Activated naive CD4-positive, alpha-beta T cell treated with anti-CD3 and anti-CD28 coated beads for 36 hours (primary cell): ENCODE measurements at regions not wholly inside any gene's neighbourhood (a gene's known extent, or its start where the extent isn't known, plus 50 kb on each side); places are given as distances from the start of the nearest gene placed in this dataset.
"Not testable (repeated sequence)": the region's sequence is repeated elsewhere in the genome, so short reads cannot be mapped to it uniquely, and the experiment has no call there.

Experiments
- CTCF ChIA-PET: fragments of 350-600 bp; sonication (Branson Sonifier 250); formaldehyde crosslinking; loops from one replicate; lab custom pipeline; 2021; ENCODE audit warnings: antibody characterized with exemption; lab: Charles Lee
- DNase-seq: peaks from one replicate; pipeline ENCODE4 v3.0.0-alpha.2; 2020
- H3K27ac Mint-ChIP-seq: one replicate; pipeline ENCODE4 v1.8.0; 2021; ENCODE audit warnings: mild to moderate bottlenecking, mixed read lengths
- H3K27me3 Mint-ChIP-seq: one replicate; pipeline ENCODE4 v1.8.0; 2021; ENCODE audit warnings: low read depth, mixed read lengths
- H3K36me3 Mint-ChIP-seq: one replicate; pipeline ENCODE4 v1.8.0; 2021; ENCODE audit warnings: low read depth, mixed read lengths
- H3K4me1 Mint-ChIP-seq: one replicate; pipeline ENCODE4 v1.8.0; 2021; ENCODE audit warnings: low read depth, mixed read lengths
- H3K4me3 Mint-ChIP-seq: one replicate; pipeline ENCODE4 v1.8.0; 2021; ENCODE audit warnings: mild to moderate bottlenecking, moderate library complexity, mixed read lengths
- H3K9me3 Mint-ChIP-seq: one replicate; pipeline ENCODE4 v1.8.0; 2021; ENCODE audit warnings: mixed read lengths
- intact Hi-C: fragments of 100-400 bp; cut with micrococcal nuclease; formaldehyde crosslinking; loops from one replicate; pipeline ENCODE4 v1.15.1; 2023

DNA sequence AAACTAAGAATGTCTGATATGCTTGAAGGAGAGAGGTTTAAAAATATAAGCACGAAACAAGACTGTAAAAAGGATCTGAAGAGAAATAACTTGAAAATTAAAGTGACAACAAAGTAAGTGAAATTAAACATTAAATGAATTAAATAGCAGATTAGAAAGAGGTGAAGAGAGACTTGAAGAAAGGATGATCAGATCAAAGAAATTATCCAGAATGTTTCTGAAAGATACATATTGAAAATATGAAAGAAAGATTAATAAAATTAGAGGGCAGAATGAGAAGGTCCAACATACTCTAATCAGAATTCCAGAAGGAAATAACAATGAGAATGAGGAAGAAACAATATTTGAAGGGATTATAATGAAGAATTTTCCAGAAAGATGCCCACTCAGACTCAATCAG is 151.1 kb downstream of the FAM76B start:
- peaks cover 6% of the 10 kb centered on the region for H3K9me3 Mint-ChIP-seq
- intact Hi-C loops = no loop called here
- H3K4me1 Mint-ChIP-seq = peaks cover 22% of the 10 kb centered on the region
- CTCF ChIA-PET = no interaction called here
- H3K36me3 Mint-ChIP-seq = no peaks in the 10 kb centered on the region
- no peak overlapping the region for H3K27ac Mint-ChIP-seq
- no peak for DNase-seq
- no peaks in the 10 kb centered on the region for H3K27me3 Mint-ChIP-seq
- no peak overlapping the region for H3K4me3 Mint-ChIP-seq

- intact Hi-C loops = no loop called here
- no peaks in the 10 kb centered on the region for H3K36me3 Mint-ChIP-seq
- DNase-seq = no peak
- peaks cover 8% of the 10 kb centered on the region for H3K9me3 Mint-ChIP-seq
- peak overlapping the region; percentile 2 for H3K27ac Mint-ChIP-seq
- CTCF ChIA-PET = no interaction called here
- H3K27me3 Mint-ChIP-seq = no peaks in the 10 kb centered on the region
- H3K4me1 Mint-ChIP-seq = no peaks in the 10 kb centered on the region
- peak overlapping the region; percentile 43 for H3K4me3 Mint-ChIP-seq
Measured at GRCh38 chr11:95625164-95625900, 164.2 kb downstream of the FAM76B start.

- Mint-ChIP-seq H3K4me3 (no peak overlapping the region), H3K27ac (no peak overlapping the region), H3K36me3 (peaks cover 6% of the 10 kb centered on the region), H3K9me3 (peaks cover 18% of the 10 kb centered on the region), H3K4me1 (peaks cover 4% of the 10 kb centered on the region), H3K27me3 (no peaks in the 10 kb centered on the region)
- no peak for DNase-seq
- intact Hi-C loops = no loop called here
- CTCF ChIA-PET = interaction anchor here (0.9 kb wide), 1 partner anchor 53 kb away, joined by 6 read pairs; no protein-coding TSS in a partner anchor
Measured at GRCh38 chr11:95616256-95616804, 173.3 kb downstream of the FAM76B start.

DNA sequence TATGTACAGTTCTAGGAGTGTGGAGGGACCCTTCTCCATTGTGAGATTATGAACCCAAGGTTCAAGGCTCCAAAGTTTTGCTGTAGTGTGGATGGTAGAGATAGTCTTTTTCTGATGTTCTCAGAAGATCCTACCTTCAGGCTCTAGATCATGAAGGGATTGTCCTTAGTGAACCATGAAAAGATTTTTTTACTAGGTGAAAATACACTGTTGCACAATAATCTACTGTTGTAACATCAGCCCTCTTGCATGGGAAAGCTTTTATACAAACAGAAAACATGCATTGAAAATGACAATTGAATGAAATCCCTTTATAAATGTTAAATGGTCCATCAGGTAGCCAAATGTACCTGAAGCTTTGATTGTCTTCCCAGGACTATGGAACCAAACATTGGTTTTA is 177.8 kb downstream of the FAM76B start:
- H3K27ac Mint-ChIP-seq = no peak overlapping the region
- no peak for DNase-seq
- intact Hi-C loops = no loop called here
- H3K27me3 Mint-ChIP-seq = no peaks in the 10 kb centered on the region
- H3K9me3 Mint-ChIP-seq = no peaks in the 10 kb centered on the region
- H3K4me3 Mint-ChIP-seq = no peak overlapping the region
- H3K36me3 Mint-ChIP-seq = no peaks in the 10 kb centered on the region
- CTCF ChIA-PET = no interaction called here
- H3K4me1 Mint-ChIP-seq = peaks cover 2% of the 10 kb centered on the region

DNA sequence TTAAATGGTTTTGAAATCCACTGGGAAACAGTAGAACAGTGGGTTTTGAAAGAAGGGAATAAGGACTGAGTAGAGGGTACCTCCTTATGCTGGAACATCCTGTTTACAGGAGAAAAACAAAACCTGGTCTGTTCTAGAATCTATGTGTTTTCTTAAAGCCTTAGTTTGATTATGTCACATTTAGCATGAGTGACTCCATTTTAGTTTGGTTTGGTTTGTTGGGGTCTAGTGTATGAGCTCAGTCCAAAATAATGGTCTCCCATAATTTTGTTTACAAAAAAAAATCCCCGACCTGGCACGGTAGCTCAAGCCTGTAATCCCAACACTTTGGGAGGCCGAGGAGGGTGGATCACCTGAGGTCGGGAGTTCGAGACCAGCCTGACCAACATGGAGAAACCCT is 179.4 kb downstream of the FAM76B start:
- H3K36me3 Mint-ChIP-seq, H3K4me1 Mint-ChIP-seq, H3K27me3 Mint-ChIP-seq, H3K9me3 Mint-ChIP-seq, DNase-seq, CTCF ChIA-PET, H3K4me3 Mint-ChIP-seq, H3K27ac Mint-ChIP-seq, intact Hi-C loops: not testable (repeated sequence)

GRCh38 chr11:95608093-95608492 is 181.5 kb downstream of the FAM76B start:
- CTCF ChIA-PET = no interaction called here
- peaks cover 7% of the 10 kb centered on the region for H3K4me1 Mint-ChIP-seq
- no peak overlapping the region for H3K27ac Mint-ChIP-seq
- H3K4me3 Mint-ChIP-seq = no peak overlapping the region
- no peak for DNase-seq
- no peaks in the 10 kb centered on the region for H3K27me3 Mint-ChIP-seq
- no peaks in the 10 kb centered on the region for H3K36me3 Mint-ChIP-seq
- intact Hi-C loops = no loop called here
- H3K9me3 Mint-ChIP-seq = no peaks in the 10 kb centered on the region

- Mint-ChIP-seq H3K9me3 (no peaks in the 10 kb centered on the region), H3K27me3 (no peaks in the 10 kb centered on the region), H3K4me1 (peaks cover 7% of the 10 kb centered on the region), H3K36me3 (no peaks in the 10 kb centered on the region), H3K4me3 (no peak overlapping the region), H3K27ac (no peak overlapping the region)
- CTCF ChIA-PET = no interaction called here
- intact Hi-C loops = no loop called here
- no peak for DNase-seq
Measured at GRCh38 chr11:95606824-95607223, 182.8 kb downstream of the FAM76B start.

GRCh38 chr11:95605271-95605940 is 184.2 kb downstream of the FAM76B start:
- Mint-ChIP-seq H3K36me3 (no peaks in the 10 kb centered on the region), H3K9me3 (no peaks in the 10 kb centered on the region), H3K4me3 (no peak overlapping the region), H3K4me1 (peaks cover 11% of the 10 kb centered on the region), H3K27me3 (no peaks in the 10 kb centered on the region), H3K27ac (no peak overlapping the region)
- DNase-seq = no peak
- CTCF ChIA-PET = interaction anchor here (0.6 to 1.6 kb wide), 4 partner anchors 100 to 439 kb away, joined by 3 to 5 read pairs (median 4); no protein-coding TSS in a partner anchor
- intact Hi-C loops = no loop called here

- no peak overlapping the region for H3K27ac Mint-ChIP-seq
Measured at GRCh38 chr11:95599959-95600586, 189.5 kb downstream of the FAM76B start.

DNA sequence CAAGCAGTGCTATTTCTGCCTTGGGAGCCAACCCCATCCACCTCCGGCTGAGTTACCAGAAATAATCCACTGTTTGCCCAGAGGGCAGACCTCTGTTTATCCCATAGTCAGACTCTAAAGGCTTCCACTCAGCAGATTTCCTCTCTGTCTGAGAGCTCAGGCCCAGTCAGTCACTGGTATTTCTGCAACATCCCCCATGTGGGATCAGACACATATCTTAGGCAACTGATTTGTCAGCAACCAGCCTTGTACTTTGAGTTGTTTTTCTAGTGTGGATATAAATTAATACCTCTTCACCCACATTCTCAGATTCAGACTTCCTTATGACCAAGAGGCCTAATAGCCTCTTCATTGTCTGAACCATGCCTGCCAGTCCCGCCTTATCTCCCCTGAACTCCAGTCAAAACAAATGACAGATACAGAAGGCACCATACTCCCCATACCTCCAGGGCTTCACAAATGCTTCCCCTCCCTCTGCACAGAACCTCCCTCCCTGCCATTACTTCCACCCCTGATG is 193.6 kb downstream of the FAM76B start:
- peaks cover 17% of the 10 kb centered on the region for H3K4me1 Mint-ChIP-seq
- DNase-seq = no peak
- H3K27me3 Mint-ChIP-seq = no peaks in the 10 kb centered on the region
- H3K36me3 Mint-ChIP-seq = no peaks in the 10 kb centered on the region
- no peaks in the 10 kb centered on the region for H3K9me3 Mint-ChIP-seq
- H3K27ac Mint-ChIP-seq = no peak overlapping the region
- CTCF ChIA-PET = no interaction called here
- intact Hi-C loops = no loop called here
- H3K4me3 Mint-ChIP-seq = no peak overlapping the region

More at GRCh38 chr11:95599959-95600586, 189.5 kb downstream of the FAM76B start:
- no peaks in the 10 kb centered on the region for H3K36me3 Mint-ChIP-seq
- H3K4me3 Mint-ChIP-seq = no peak overlapping the region
- peaks cover 15% of the 10 kb centered on the region for H3K4me1 Mint-ChIP-seq
- no peaks in the 10 kb centered on the region for H3K27me3 Mint-ChIP-seq
- intact Hi-C loops = no loop called here
- no peak for DNase-seq
- CTCF ChIA-PET = interaction anchor here (0.9 kb wide), 1 partner anchor 447 kb away, joined by 3 read pairs; no protein-coding TSS in a partner anchor
- no peaks in the 10 kb centered on the region for H3K9me3 Mint-ChIP-seq

GRCh38 chr11:95595541-95595940 is 194.0 kb downstream of the FAM76B start:
- Mint-ChIP-seq H3K27me3 (no peaks in the 10 kb centered on the region), H3K36me3 (no peaks in the 10 kb centered on the region), H3K9me3 (no peaks in the 10 kb centered on the region), H3K4me1 (peaks cover 14% of the 10 kb centered on the region), H3K4me3 (no peak overlapping the region), H3K27ac (no peak overlapping the region)
- intact Hi-C loops = no loop called here
- DNase-seq = no peak
- CTCF ChIA-PET = no interaction called here

GRCh38 chr11:95593111-95593510 is 196.5 kb downstream of the FAM76B start:
- no peak for DNase-seq
- Mint-ChIP-seq H3K27ac (no peak overlapping the region), H3K27me3 (no peaks in the 10 kb centered on the region), H3K36me3 (no peaks in the 10 kb centered on the region), H3K4me1 (peaks cover 7% of the 10 kb centered on the region), H3K4me3 (no peak overlapping the region), H3K9me3 (no peaks in the 10 kb centered on the region)
- intact Hi-C loops = no loop called here
- CTCF ChIA-PET = interaction anchor here (1.4 kb wide), 1 partner anchor 112 kb away, joined by 7 read pairs; no protein-coding TSS in a partner anchor
